Rectal smooth muscle tissue (tissue), 1 donor: ENCODE measurements at regions not wholly inside any gene's neighbourhood (a gene's known extent, or its start where the extent isn't known, plus 50 kb on each side); places are given as distances from the start of the nearest gene placed in this dataset.

Source experiments
- H3K27ac ChIP-seq: one replicate; pipeline ENCODE4 v1.7.0; 2013; ENCODE audit warnings: low read depth, low read length, inconsistent platforms
- H3K27me3 ChIP-seq: one replicate; pipeline ENCODE4 v1.7.0; 2013; ENCODE audit warnings: low read length; ENCODE audit not compliant: control insufficient read depth, insufficient read depth
- H3K36me3 ChIP-seq: one replicate; pipeline ENCODE4 v1.7.0; 2013; ENCODE audit warnings: low read length; ENCODE audit not compliant: control insufficient read depth, insufficient read depth
- H3K4me1 ChIP-seq: one replicate; pipeline ENCODE4 v1.7.0; 2013; ENCODE audit warnings: low read length; ENCODE audit not compliant: control insufficient read depth, insufficient read depth
- H3K4me3 ChIP-seq: one replicate; pipeline ENCODE4 v1.7.0; 2013; ENCODE audit warnings: low read length
- H3K9ac ChIP-seq: one replicate; pipeline ENCODE4 v1.7.0; 2013; ENCODE audit warnings: low read length

- no peak overlapping the region for H3K9ac ChIP-seq
- no peaks in the 10 kb centered on the region for H3K27me3 ChIP-seq
- no peaks in the 10 kb centered on the region for H3K4me1 ChIP-seq
- H3K36me3 ChIP-seq = no peaks in the 10 kb centered on the region
- no peak overlapping the region for H3K4me3 ChIP-seq
- no peak overlapping the region for H3K27ac ChIP-seq
Observed at GRCh38 chr3:168497741-168498140, 402.0 kb upstream of the GOLIM4 start.

GRCh38 chr3:168497183-168497582 lies 401.5 kb upstream of the GOLIM4 start:
- Histone ChIP-seq H3K36me3 (no peaks in the 10 kb centered on the region), H3K4me3 (no peak overlapping the region), H3K27ac (no peak overlapping the region), H3K27me3 (no peaks in the 10 kb centered on the region), H3K9ac (no peak overlapping the region), H3K4me1 (no peaks in the 10 kb centered on the region)

DNA sequence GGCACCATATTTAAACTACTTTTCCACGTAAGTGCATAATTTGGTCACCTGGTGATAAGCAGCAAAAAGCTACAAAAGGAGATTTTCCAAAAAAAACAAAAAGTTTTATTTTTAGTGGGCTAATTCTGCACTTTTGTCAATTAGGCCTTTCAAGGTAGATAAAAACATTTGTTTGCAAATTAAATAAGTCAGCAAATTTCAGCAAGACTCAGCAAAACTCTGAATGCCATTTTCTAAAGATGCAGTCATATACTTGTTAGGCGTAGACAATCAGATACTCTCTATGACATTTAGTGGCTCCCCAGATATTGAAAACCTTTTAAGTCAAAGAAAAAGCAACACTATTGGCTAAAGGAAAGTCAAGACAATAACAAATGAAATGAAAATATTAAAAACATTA lies 400.2 kb upstream of the GOLIM4 start:
- Histone ChIP-seq H3K4me3 (no peak overlapping the region), H3K27ac (no peak overlapping the region), H3K36me3 (no peaks in the 10 kb centered on the region), H3K4me1 (no peaks in the 10 kb centered on the region), H3K9ac (no peak overlapping the region), H3K27me3 (no peaks in the 10 kb centered on the region)

DNA sequence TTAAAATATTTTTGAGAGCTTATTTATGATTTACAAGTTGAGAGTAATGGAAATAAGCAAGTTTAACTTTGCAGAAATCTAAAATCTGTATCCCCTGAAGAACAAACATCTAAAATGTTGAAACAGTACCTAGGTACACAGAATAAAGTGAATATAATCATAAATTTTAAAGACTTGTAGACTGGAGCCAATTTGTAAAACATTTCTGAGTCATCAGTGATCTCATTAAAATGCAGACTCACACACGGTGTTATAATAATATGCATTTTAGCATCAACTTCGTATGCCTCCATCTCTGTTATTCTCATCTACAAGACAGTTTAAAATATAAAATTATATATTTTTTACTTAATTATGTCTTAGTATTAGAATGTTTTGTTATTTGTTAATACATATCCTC lies 399.5 kb upstream of the GOLIM4 start:
- Histone ChIP-seq H3K36me3 (no peaks in the 10 kb centered on the region), H3K27ac (no peak overlapping the region), H3K27me3 (no peaks in the 10 kb centered on the region), H3K4me3 (no peak overlapping the region), H3K4me1 (no peaks in the 10 kb centered on the region), H3K9ac (no peak overlapping the region)

- no peak overlapping the region for H3K4me3 ChIP-seq
- H3K36me3 ChIP-seq = no peaks in the 10 kb centered on the region
- H3K4me1 ChIP-seq = no peaks in the 10 kb centered on the region
- H3K9ac ChIP-seq = no peak overlapping the region
- no peaks in the 10 kb centered on the region for H3K27me3 ChIP-seq
- no peak overlapping the region for H3K27ac ChIP-seq
Observed at GRCh38 chr3:168493412-168494205, 397.9 kb upstream of the GOLIM4 start.

- Histone ChIP-seq H3K9ac (no peak overlapping the region), H3K27ac (no peak overlapping the region)
Observed at GRCh38 chr3:168490981-168491380, 395.3 kb upstream of the GOLIM4 start.

GRCh38 chr3:168489301-168489700 lies 393.6 kb upstream of the GOLIM4 start:
- H3K27me3 ChIP-seq = no peaks in the 10 kb centered on the region
- no peaks in the 10 kb centered on the region for H3K36me3 ChIP-seq
- no peaks in the 10 kb centered on the region for H3K4me1 ChIP-seq
- no peak overlapping the region for H3K9ac ChIP-seq
- no peak overlapping the region for H3K27ac ChIP-seq
- no peak overlapping the region for H3K4me3 ChIP-seq

More at GRCh38 chr3:168490981-168491380, 395.3 kb upstream of the GOLIM4 start:
- H3K4me3 ChIP-seq = no peak overlapping the region
- no peaks in the 10 kb centered on the region for H3K36me3 ChIP-seq
- no peaks in the 10 kb centered on the region for H3K4me1 ChIP-seq
- H3K27me3 ChIP-seq = no peaks in the 10 kb centered on the region

DNA sequence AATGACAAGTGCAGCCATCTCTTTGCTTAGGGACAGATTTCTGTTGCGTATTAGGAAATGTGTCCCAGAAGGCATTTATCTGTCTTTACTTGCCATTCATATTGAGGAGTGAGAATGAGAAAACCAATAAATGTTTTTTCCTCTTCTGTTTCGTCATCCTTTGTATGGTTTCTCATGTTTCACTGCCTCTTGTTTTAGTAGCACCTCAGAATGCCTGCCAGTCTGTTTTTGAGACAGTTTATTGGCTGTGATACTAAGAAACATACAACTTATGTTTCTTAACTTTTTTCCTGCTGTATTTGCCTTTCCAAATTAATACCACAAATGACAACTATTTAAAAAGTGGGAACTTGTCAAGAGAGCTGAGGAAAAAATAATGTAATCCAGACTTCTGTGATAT lies 390.2 kb upstream of the GOLIM4 start:
- no peak overlapping the region for H3K4me3 ChIP-seq
- H3K9ac ChIP-seq = no peak overlapping the region
- H3K27me3 ChIP-seq = no peaks in the 10 kb centered on the region

GRCh38 chr3:168476360-168476980 lies 380.7 kb upstream of the GOLIM4 start:
- H3K4me1 ChIP-seq = no peaks in the 10 kb centered on the region
- no peak overlapping the region for H3K4me3 ChIP-seq
- H3K27me3 ChIP-seq = no peaks in the 10 kb centered on the region
- H3K27ac ChIP-seq = no peak overlapping the region
- no peak overlapping the region for H3K9ac ChIP-seq
- H3K36me3 ChIP-seq = no peaks in the 10 kb centered on the region

More for the DNA sequence above, 390.2 kb upstream of the GOLIM4 start:
- Histone ChIP-seq H3K36me3 (no peaks in the 10 kb centered on the region), H3K27ac (no peak overlapping the region), H3K4me1 (no peaks in the 10 kb centered on the region)

- Histone ChIP-seq H3K36me3 (no peaks in the 10 kb centered on the region), H3K4me3 (no peak overlapping the region), H3K27me3 (no peaks in the 10 kb centered on the region), H3K9ac (no peak overlapping the region), H3K27ac (no peak overlapping the region), H3K4me1 (no peaks in the 10 kb centered on the region)
Observed at GRCh38 chr3:168475704-168476103, 380.0 kb upstream of the GOLIM4 start.

- Histone ChIP-seq H3K27ac (no peak overlapping the region), H3K9ac (no peak overlapping the region), H3K4me1 (no peaks in the 10 kb centered on the region), H3K36me3 (no peaks in the 10 kb centered on the region), H3K27me3 (no peaks in the 10 kb centered on the region), H3K4me3 (no peak overlapping the region)
Observed at GRCh38 chr3:168473334-168473890, 377.7 kb upstream of the GOLIM4 start.

- H3K36me3 ChIP-seq = no peaks in the 10 kb centered on the region
- H3K4me1 ChIP-seq = no peaks in the 10 kb centered on the region
- H3K4me3 ChIP-seq = no peak overlapping the region
- H3K9ac ChIP-seq = no peak overlapping the region
- no peaks in the 10 kb centered on the region for H3K27me3 ChIP-seq
- no peak overlapping the region for H3K27ac ChIP-seq
Observed at GRCh38 chr3:168472783-168473182, 377.1 kb upstream of the GOLIM4 start.
